B cell (primary cell): ENCODE measurements at regions not wholly inside any gene's neighbourhood (a gene's known extent, or its start where the extent isn't known, plus 50 kb on each side); places are given as distances from the start of the nearest gene placed in this dataset.

ENCODE experiments used
- ATAC-seq: fragments of 200-7000 bp; cut with Tn5 transposase; one replicate; pipeline ENCODE4 v1.10.0; 2021; ENCODE audit warnings: low read depth, mild to moderate bottlenecking, moderate number of reproducible peaks, moderate library complexity
- CTCF ChIA-PET: fragments of 350-600 bp; sonication (Branson Sonifier 250); formaldehyde crosslinking; loops from one replicate; lab custom pipeline; 2021; ENCODE audit warnings: antibody characterized with exemption, inconsistent platforms; lab: Charles Lee
- POLR2A ChIA-PET: fragments of 350-600 bp; sonication (Branson Sonifier 250); formaldehyde crosslinking; loops from one replicate; lab custom pipeline; 2021; ENCODE audit warnings: antibody characterized with exemption; lab: Charles Lee
- DNase-seq: peaks from one replicate; pipeline ENCODE4 v3.0.0; 2013
- H2AFZ ChIP-seq: 2 replicates; pipeline ENCODE4 v1.6.1; 2012; ENCODE audit warnings: mild to moderate bottlenecking, low read depth, low read length; ENCODE audit not compliant: insufficient read depth, poor library complexity, severe bottlenecking
- H3K27ac ChIP-seq, 2 donors: 1 replicate in 1 of 2; 2 replicates in 1 of 2; pipeline ENCODE4 v1.5.1; 2012 to 2013; ENCODE audit warnings: low read length in 2 of 2, mild to moderate bottlenecking in 2 of 2, moderate library complexity in 1 of 2
- H3K27me3 ChIP-seq, 4 experiments: fragments of 200-600 bp in 1 of 4; sonication (generic) in 1 of 4; replicated peaks in 1 of 4; 1 replicate in 2 of 4; 2 replicates in 2 of 4; pipeline versions ENCODE4 v1.6.1 to v1.7.0; 2013 to 2016; ENCODE audit warnings: low read length in 3 of 4, mild to moderate bottlenecking in 2 of 4, mixed read lengths in 1 of 4, moderate library complexity in 1 of 4; ENCODE audit not compliant: insufficient read depth in 4 of 4, control insufficient read depth in 3 of 4; ENCODE audit errors: control extremely low read depth in 1 of 4
- H3K36me3 ChIP-seq, 2 experiments: replicated peaks in 1 of 2; 1 replicate in 1 of 2; 2 replicates in 1 of 2; pipeline versions ENCODE4 v1.6.1 to v1.7.1; 2013; ENCODE audit warnings: low read length in 1 of 2; ENCODE audit not compliant: insufficient read depth in 2 of 2, control insufficient read depth in 1 of 2; ENCODE audit errors: control extremely low read depth in 1 of 2, extremely low read depth in 1 of 2
- H3K4me1 ChIP-seq, 2 donors: fragments of 200-600 bp in 1 of 2; sonication (generic) in 1 of 2; 1 replicate in 1 of 2; 2 replicates in 1 of 2; pipeline versions ENCODE4 v1.5.1 to v1.6.1; 2013 to 2017; ENCODE audit warnings: low read length in 2 of 2; ENCODE audit not compliant: control insufficient read depth in 2 of 2, insufficient read depth in 2 of 2
- H3K4me2 ChIP-seq: replicated peaks from 2 replicates; pipeline ENCODE3; 2012; ENCODE audit warnings: mild to moderate bottlenecking, low read depth, low read length; ENCODE audit not compliant: poor library complexity, severe bottlenecking
- H3K4me3 ChIP-seq, 5 experiments: fragments of 200-600 bp in 1 of 5; sonication (generic) in 1 of 5; 1 replicate in 3 of 5; 2 replicates in 2 of 5; pipeline versions ENCODE4 v1.5.1 to v1.7.0; 2011 to 2016; ENCODE audit warnings: low read length in 4 of 5, mild to moderate bottlenecking in 4 of 5, low read depth in 2 of 5, control low read depth in 1 of 5, moderate library complexity in 1 of 5; ENCODE audit not compliant: insufficient read depth in 1 of 5; ENCODE audit errors: control extremely low read depth in 1 of 5, extremely low read depth in 1 of 5
- H3K79me2 ChIP-seq: fragments of 200-600 bp; sonication (generic); one replicate; pipeline ENCODE4 v1.6.0; 2016; ENCODE audit warnings: low read length; ENCODE audit not compliant: control insufficient read depth, insufficient read depth
- H3K9ac ChIP-seq: fragments of 200-600 bp; sonication (generic); 2 replicates; pipeline ENCODE4 v1.6.1; 2017; ENCODE audit warnings: mild to moderate bottlenecking, low read length, moderate library complexity
- H3K9me3 ChIP-seq, 3 donors: one replicate each; pipeline versions ENCODE4 v1.6.1 to v1.7.1; 2013; ENCODE audit warnings: low read length in 2 of 3; ENCODE audit not compliant: control insufficient read depth in 2 of 3, insufficient read depth in 1 of 3; ENCODE audit errors: control extremely low read depth in 1 of 3
- H4K20me1 ChIP-seq: 2 replicates; pipeline ENCODE4 v1.6.0; 2012; ENCODE audit warnings: mild to moderate bottlenecking, low read length; ENCODE audit not compliant: insufficient read depth, control insufficient read depth, poor library complexity, severe bottlenecking
- H3K27ac Mint-ChIP-seq: one replicate; pipeline ENCODE4 v1.8.0; 2021; ENCODE audit warnings: mixed read lengths
- H3K27me3 Mint-ChIP-seq: one replicate; pipeline ENCODE4 v1.8.0; 2021; ENCODE audit warnings: mixed read lengths
- H3K4me1 Mint-ChIP-seq: one replicate; pipeline ENCODE4 v1.8.0; 2021; ENCODE audit warnings: mixed read lengths
- H3K4me3 Mint-ChIP-seq: one replicate; pipeline ENCODE4 v1.8.0; 2021; ENCODE audit warnings: mixed read lengths
- H3K9me3 Mint-ChIP-seq: one replicate; pipeline ENCODE4 v1.8.0; 2022; ENCODE audit warnings: mixed read lengths; ENCODE audit not compliant: insufficient read depth
- CTCF ChIP-seq: fragments of 200-600 bp; IDR thresholded peaks from one replicate; pipeline ENCODE4 v1.8.0; 2022; ENCODE audit warnings: antibody characterized with exemption, mild to moderate bottlenecking
- EZH2 ChIP-seq: IDR thresholded peaks from 2 replicates; pipeline ENCODE4 v1.6.1; 2012; ENCODE audit warnings: borderline replicate concordance, low read depth, mild to moderate bottlenecking, moderate library complexity, low read length; ENCODE audit not compliant: insufficient read depth, poor library complexity, severe bottlenecking
- WGBS: methylation state at CpG from one replicate; pipeline ENCODE4 v1.1.5; 2013; ENCODE audit warnings: missing lambda C conversion rate; ENCODE audit not compliant: insufficient coverage; 5-methylcytosine and 5-hydroxymethylcytosine counted together
- intact Hi-C: fragments of 100-400 bp; cut with micrococcal nuclease; formaldehyde crosslinking; loops from one replicate; pipeline ENCODE4 v1.10.0; 2022

- WGBS, result 83% methylated on average over 1 of the region's 3 CpGs
- no peaks in the 10 kb centered on the region for H3K27me3 ChIP-seq
- H3K4me1 ChIP-seq, result no peaks in the 10 kb centered on the region
- H3K9ac ChIP-seq, result no peak overlapping the region
- ChIA-PET POLR2A (no interaction called here), CTCF (interaction anchor here (1.3 kb wide), 1 partner anchor 10 kb away, joined by 3 read pairs; no protein-coding TSS in a partner anchor)
- peaks cover 7% of the 10 kb centered on the region for H3K9me3 Mint-ChIP-seq
- H3K27me3 Mint-ChIP-seq, result peaks cover 9% of the 10 kb centered on the region
- no peak overlapping the region for H2AFZ ChIP-seq
- H3K27ac Mint-ChIP-seq, result no peak overlapping the region
- no peak overlapping the region for H3K27ac ChIP-seq
- intact Hi-C loops, result no loop called here
- H3K79me2 ChIP-seq, result no peaks in the 10 kb centered on the region
- no peaks in the 10 kb centered on the region for H4K20me1 ChIP-seq
- H3K4me3 Mint-ChIP-seq, result no peak overlapping the region
- H3K4me1 Mint-ChIP-seq, result no peaks in the 10 kb centered on the region
- DNase-seq (no peak), ATAC-seq (no peak)
- no peaks in the 10 kb centered on the region for H3K36me3 ChIP-seq
- no peaks in the 10 kb centered on the region for H3K9me3 ChIP-seq
- TF ChIP-seq EZH2 (no peak), CTCF (no peak)
- no peak overlapping the region for H3K4me2 ChIP-seq
- no peak overlapping the region for H3K4me3 ChIP-seq
These were observed 137.9 kb downstream of the IGF1 start for GRCh38 chr12:102342281-102343006.

GRCh38 chr12:102334765-102335164, 137.1 kb upstream of the PMCH start:
- no peaks in the 10 kb centered on the region for H4K20me1 ChIP-seq
- ChIA-PET POLR2A (no interaction called here), CTCF (no interaction called here)
- DNase-seq (no peak), ATAC-seq (no peak)
- H3K27ac ChIP-seq, result no peak overlapping the region
- no peaks in the 10 kb centered on the region for H3K4me1 ChIP-seq
- peaks cover 15% of the 10 kb centered on the region for H3K27me3 Mint-ChIP-seq
- H3K9me3 ChIP-seq, result no peaks in the 10 kb centered on the region
- H3K4me3 ChIP-seq, result no peak overlapping the region
- intact Hi-C loops, result no loop called here
- no peak overlapping the region for H3K27ac Mint-ChIP-seq
- no peak overlapping the region for H3K9ac ChIP-seq
- no peaks in the 10 kb centered on the region for H3K36me3 ChIP-seq
- no peak for TF ChIP-seq CTCF
- no peak for TF ChIP-seq EZH2
- H2AFZ ChIP-seq, result no peak overlapping the region
- no peak overlapping the region for H3K4me3 Mint-ChIP-seq
- peaks cover 3% of the 10 kb centered on the region for H3K9me3 Mint-ChIP-seq
- no peaks in the 10 kb centered on the region for H3K4me1 Mint-ChIP-seq
- H3K79me2 ChIP-seq, result no peaks in the 10 kb centered on the region
- peaks cover 0 to 3% (median 0%) of the 10 kb centered on the region in 4 experiments for H3K27me3 ChIP-seq
- H3K4me2 ChIP-seq, result no peak overlapping the region
